ENCODE measurements at regions not wholly inside any gene's neighbourhood (a gene's known extent, or its start where the extent isn't known, plus 50 kb on each side); places are given as distances from the start of the nearest gene placed in this dataset.
"Not testable (repeated sequence)": the region's sequence is repeated elsewhere in the genome, so short reads cannot be mapped to it uniquely, and the experiment has no call there.

- DNase-seq (ENCODE audit: low read depth), result no peak
Observed at GRCh38 chr4:177494791-177495190, 52.6 kb upstream of the AGA start.

GRCh38 chr4:177495626-177496025, 53.4 kb upstream of the AGA start:
- not testable (repeated sequence) for DNase-seq (ENCODE audit: low read depth)

GRCh38 chr4:177499537-177499936, 57.3 kb upstream of the AGA start:
- no peak for DNase-seq (ENCODE audit: low read depth)

GRCh38 chr4:177505171-177505615, 63.0 kb upstream of the AGA start:
- DNase-seq (ENCODE audit: low read depth), result no peak

GRCh38 chr4:177508662-177509061, 66.4 kb upstream of the AGA start:
- DNase-seq (ENCODE audit: low read depth), result no peak

- no peak for DNase-seq (ENCODE audit: low read depth)
Observed at GRCh38 chr4:177509226-177509745, 67.0 kb upstream of the AGA start.

- no peak for DNase-seq (ENCODE audit: low read depth)
Observed at GRCh38 chr4:177511611-177512010, 69.4 kb upstream of the AGA start.

GRCh38 chr4:177512646-177513045, 70.4 kb upstream of the AGA start:
- DNase-seq (ENCODE audit: low read depth), result no peak

GRCh38 chr4:177517862-177518261, 75.6 kb upstream of the AGA start:
- DNase-seq (ENCODE audit: low read depth), result no peak

GRCh38 chr4:177519481-177520260, 77.4 kb upstream of the AGA start:
- no peak for DNase-seq (ENCODE audit: low read depth)

GRCh38 chr4:177528620-177529019, 86.4 kb upstream of the AGA start:
- no peak for DNase-seq (ENCODE audit: low read depth)

- DNase-seq (ENCODE audit: low read depth), result no peak
Observed at GRCh38 chr4:177530561-177530960, 88.3 kb upstream of the AGA start.

GRCh38 chr4:177532358-177532757, 90.1 kb upstream of the AGA start:
- DNase-seq (ENCODE audit: low read depth), result no peak

GRCh38 chr4:177534841-177535240, 92.6 kb upstream of the AGA start:
- DNase-seq (ENCODE audit: low read depth), result not testable (repeated sequence)

GRCh38 chr4:177546745-177547144, 104.5 kb upstream of the AGA start:
- no peak for DNase-seq (ENCODE audit: low read depth)

GRCh38 chr4:177547985-177548384, 105.7 kb upstream of the AGA start:
- DNase-seq (ENCODE audit: low read depth), result no peak

GRCh38 chr4:177555007-177555574, 112.9 kb upstream of the AGA start:
- no peak for DNase-seq (ENCODE audit: low read depth)

- DNase-seq (ENCODE audit: low read depth), result no peak
Observed at GRCh38 chr4:177557416-177557815, 115.2 kb upstream of the AGA start.

GRCh38 chr4:177558995-177559394, 116.8 kb upstream of the AGA start:
- DNase-seq (ENCODE audit: low read depth), result no peak

GRCh38 chr4:177562163-177562562, 119.9 kb upstream of the AGA start:
- DNase-seq (ENCODE audit: low read depth), result no peak

GRCh38 chr4:177562859-177563258, 120.6 kb upstream of the AGA start:
- no peak for DNase-seq (ENCODE audit: low read depth)

- no peak for DNase-seq (ENCODE audit: low read depth)
Observed at GRCh38 chr4:177566691-177567090, 124.5 kb upstream of the AGA start.

- DNase-seq (ENCODE audit: low read depth), result no peak
Observed at GRCh38 chr4:177568931-177569330, 126.7 kb upstream of the AGA start.

- DNase-seq (ENCODE audit: low read depth), result no peak
Observed at GRCh38 chr4:177569434-177569833, 127.2 kb upstream of the AGA start.
